Fibroblast of skin of left biceps (primary cell): ENCODE measurements at regions not wholly inside any gene's neighbourhood (a gene's known extent, or its start where the extent isn't known, plus 50 kb on each side); places are given as distances from the start of the nearest gene placed in this dataset.

Source experiments
- DNase-seq, 2 experiments: peaks; one replicate each; pipeline ENCODE4 v3.0.0-alpha.2; 2013; ENCODE audit warnings: low read depth in 2 of 2

DNA sequence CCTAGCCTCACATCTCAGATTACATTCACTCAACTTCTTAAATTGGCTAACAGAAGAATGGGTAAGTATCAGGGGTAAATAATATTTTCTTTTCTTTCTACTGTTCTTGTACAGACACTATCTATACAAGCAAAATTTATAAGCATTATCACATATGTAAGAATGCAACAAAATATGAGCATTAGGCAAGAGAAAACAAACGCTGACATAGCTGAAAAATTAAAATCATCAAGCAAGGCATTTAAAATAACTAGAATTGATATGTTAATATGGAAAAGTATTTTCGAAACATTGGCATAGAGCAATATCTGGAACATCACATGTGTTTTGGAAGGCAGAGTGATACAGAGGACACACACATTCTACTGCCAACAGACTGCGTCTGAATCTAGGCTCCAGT lies 1175.3 kb upstream of the LRRN3 start:
- no peak for DNase-seq

DNA sequence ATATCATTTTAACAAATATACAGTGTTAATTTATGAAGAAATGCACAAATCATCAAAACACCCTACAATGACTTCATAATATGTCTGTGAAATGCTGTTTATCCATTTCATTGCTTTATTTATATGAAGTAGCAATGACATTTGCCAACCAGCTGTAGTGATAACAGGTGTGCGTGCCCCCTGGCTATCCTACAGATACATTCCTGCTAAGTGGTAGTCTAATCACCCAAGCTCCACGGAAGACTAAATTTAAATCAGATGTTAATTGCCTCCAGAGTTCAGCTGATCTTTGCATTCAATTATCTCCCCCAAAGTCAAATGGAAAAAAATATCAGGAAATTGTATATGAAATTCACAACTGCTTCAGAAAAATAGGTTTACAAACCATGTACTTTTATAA lies 1164.2 kb upstream of the LRRN3 start:
- no peak for DNase-seq

DNA sequence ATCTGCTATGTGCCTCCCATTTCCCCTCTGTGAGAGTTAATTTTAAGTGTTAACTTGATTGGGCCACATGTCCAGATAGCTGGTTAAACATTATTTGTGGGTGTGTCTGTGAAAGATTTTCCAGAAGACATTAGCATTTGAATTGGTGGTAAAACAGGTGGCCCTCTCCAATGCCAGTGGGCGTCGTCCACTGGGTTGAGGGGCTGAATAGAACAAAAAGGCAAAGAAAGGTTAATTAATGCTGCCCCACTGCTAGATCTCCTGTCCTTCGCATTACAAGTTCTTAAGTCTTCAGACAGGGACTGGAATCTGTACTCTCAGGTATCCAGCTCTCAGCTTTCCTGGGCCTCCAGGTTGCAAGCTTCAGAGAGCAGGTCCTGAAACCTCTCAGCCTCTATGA lies 1160.9 kb upstream of the LRRN3 start:
- no peak for DNase-seq

DNA sequence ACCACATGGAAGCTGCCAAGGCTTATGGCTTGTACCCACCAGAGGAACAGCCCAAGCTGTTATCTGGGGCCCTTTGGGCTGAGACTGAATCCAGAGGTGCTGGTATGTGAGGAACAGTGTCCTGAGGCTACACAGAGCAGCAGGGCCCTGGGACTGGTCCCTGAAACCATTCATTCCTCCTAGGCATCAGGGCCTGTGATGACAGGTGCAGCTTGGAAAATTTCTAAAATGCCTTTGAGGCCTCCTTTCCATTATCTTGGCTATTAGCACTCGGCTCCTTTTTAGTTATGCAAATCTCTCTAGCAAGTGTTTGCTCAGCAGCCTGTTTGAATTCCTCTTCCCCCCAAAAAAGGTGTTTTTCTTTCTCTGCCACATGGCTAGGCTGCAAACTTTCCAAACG lies 1151.7 kb upstream of the LRRN3 start:
- no peak for DNase-seq

DNA sequence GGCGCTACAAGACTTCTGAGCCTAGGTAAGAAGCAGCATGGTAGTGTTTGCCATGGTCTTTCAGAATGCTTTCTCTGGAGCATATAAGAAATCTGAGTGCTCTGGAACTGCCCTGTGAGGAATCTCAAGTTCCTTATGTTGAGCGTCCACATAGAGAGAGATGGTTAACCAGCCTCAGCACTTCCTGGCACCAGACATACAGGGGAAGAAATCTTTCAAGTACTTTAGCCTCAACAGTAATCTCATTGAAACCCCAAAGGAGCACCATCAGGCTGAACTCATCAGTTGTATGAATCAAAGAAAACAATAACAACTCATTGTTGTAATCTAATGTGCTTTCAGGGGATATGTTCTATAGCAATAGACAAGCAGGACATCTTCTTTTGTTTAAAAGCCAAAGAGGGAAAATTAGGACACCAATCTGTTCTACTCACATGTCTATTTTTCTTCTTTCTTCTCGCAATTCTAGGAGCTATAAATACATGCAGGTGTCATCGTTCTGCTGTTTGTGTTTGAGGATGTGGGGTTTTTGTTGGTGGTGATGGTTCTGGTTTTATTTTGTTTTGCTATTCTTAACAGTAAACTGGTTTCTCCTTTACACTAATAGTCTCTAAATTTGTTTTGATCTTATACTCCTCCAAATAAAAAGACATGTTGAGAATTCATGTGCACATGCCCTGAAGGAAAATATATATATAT lies 1145.0 kb upstream of the LRRN3 start:
- no peak for DNase-seq

DNA sequence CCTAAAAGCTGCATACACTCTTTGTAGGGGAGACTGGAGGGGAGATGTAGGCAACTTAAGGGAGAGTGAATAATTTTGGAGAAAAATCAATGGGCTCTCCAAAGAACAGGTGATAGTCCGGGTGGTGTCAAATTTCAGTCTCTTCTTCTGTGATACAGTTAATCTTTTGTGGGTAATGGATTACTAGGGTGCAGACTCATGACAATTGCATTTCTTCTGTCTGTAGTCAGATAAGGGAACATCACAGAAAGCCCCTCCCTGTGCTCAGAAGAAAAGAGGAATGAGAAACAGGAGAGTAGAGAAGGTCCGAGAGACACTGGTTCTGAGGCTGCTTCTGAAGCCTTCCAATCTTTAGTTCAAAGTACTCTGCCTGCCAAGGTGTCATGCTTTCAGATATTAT lies 1140.7 kb upstream of the LRRN3 start:
- no peak for DNase-seq

DNA sequence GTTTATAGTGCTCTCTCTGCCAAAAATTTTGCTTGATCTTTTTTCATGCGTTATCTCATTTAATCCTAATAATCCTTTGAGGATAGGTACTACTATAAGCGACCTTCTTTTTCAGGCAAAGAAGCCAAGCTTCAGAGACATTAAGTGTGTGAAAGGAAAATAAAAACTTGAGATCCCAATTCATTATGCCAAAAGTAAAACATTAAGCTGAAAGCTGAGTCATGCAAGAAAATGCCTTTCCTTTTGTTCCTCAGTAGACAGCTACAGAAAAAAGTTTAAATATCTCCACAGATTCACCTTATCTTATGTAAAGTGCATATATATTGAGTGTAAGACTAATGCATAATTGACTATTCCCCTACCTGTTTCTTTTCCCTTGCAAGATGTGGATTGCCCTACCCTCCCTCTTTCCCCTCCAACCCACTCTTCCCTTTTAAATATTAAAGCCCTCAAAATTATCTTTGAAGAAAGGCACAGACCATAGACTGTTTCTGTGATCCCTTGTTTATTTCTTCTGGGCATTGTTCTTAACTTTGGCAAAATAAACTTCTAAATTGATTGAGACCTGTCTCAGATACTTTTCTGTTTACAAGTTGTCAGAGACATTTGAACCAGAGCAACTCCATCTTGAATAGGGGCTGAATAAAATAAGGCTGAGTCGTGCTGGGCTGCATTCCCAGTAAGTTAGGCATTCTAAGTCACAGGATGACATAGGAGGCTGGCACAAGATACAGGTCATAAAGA lies 1139.9 kb upstream of the LRRN3 start:
- no peak for DNase-seq

DNA sequence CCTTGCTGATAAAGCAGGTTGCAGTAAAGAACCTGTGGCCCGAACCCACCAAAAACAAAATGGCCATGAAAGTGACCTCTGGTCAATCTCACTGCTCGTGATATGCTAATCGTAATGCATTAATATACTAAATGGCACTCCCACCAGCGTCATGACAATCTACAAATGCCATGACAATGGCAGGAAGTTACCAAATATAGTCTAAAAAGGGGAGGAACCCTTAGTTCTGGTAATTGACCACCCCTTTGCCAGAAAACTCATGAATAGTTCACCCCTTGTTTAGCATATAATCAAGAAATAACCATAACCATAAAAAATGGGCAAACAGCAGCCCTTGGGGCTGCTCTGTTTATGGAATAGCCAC lies 1139.4 kb upstream of the LRRN3 start:
- no peak for DNase-seq

DNA sequence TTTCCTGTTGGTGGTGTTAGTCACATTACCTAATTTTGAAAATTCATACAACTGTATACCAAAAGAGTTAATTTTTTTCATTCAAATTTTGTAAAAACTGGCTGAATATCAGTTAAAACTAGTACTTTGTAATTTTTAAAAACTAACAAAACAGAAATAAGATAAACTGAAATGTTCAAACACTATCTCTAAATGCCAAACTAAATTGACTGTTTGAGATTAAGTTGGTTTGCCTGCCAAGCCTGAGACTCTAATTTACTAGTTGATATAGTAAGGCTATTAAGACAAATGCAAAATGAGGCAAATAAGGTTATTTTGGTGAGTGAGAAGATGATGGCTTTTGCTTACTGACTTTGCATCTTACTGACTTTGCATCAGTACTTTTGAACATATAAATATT lies 1134.9 kb upstream of the LRRN3 start:
- DNase-seq = no peak

DNA sequence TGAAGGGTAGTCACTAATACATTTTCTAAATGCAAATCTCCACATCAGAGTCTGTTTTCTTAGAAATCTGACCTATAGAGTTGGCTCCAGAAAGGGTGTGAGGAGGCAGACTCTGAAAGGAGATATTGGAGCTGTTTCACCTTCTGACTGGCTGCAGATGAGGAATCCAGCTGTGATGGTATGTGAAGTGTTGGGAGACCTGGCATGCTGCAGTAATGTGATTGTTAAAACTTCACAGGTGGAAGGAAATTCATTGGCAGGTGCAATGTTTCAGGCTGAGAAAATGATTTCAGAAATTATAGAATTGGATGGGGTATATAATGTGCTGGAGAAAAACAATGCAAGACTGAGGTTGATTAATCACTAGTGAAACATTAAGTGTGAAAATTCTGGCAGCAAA lies 1134.0 kb upstream of the LRRN3 start:
- DNase-seq = no peak

DNA sequence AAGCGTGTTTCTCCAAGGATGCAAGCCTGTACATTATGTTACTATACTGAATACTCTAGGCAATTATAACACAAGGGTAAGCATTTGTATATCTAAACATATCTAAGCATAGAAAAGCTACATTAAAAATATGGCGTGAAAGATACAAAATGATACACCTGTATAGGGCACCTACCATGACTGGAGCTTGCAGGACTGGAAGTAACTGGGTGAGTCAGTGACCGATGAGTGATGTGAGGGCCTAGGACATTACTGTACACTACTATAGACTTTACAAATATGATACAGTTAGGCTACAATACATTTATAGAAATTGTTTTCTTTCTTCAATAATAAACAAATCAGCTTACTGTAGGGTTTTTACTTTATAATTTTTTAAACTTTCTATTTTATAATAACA lies 1127.2 kb upstream of the LRRN3 start:
- no peak for DNase-seq

DNA sequence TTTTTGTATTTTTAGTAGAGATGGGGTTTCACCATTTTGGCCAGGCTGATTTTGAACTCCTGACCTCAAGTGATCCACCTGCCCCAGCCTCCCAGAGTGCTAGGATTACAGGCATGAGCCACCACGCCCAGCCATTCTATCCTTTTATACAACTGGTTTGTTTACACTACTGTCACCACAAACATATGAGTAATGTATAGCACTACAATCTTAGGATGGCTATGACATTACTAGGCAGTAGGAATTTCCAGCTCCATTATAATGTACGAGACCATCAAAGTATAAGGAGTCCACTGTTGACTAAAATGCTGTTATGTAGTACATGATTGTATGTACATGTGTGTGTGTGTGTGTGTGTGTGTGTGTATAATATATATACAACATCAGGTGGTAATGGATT lies 1126.1 kb upstream of the LRRN3 start:
- no peak for DNase-seq

DNA sequence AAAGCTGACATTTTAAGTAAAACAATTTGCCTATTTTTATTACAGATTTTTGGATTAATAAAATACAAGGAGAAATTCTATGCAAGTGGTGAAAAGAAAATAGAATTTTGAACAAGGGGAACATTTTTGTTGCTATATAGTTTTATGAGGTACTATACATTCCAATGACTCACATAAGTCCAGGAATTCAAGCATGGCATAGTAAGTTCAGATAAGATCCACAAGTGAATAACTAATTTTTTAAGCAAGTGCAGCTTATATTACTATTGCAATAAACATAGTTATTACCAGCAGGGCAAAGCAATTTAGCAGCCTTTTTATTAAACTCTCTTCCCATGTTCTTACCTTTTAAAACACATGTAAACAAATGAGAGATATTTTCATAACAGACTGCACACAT lies 1123.5 kb upstream of the LRRN3 start:
- DNase-seq = no peak

DNA sequence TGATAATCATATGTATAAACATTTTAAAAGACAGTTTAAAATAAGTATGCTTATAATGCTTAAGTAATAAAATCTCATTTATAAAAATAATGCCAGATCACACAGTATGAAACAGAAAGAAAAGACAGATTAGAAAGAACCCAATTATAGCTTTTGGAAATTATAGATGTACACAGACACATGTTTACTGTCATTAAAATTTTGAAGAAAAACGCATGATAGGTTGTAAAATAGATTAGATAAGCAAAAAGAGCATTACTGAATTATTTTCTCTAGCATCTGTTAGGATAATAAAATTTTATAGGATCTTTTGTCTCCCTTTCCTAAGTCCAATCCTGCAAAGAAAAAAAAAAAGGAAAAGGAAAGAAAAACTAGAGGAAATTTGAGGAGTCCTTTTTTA lies 1107.3 kb upstream of the LRRN3 start:
- no peak for DNase-seq

DNA sequence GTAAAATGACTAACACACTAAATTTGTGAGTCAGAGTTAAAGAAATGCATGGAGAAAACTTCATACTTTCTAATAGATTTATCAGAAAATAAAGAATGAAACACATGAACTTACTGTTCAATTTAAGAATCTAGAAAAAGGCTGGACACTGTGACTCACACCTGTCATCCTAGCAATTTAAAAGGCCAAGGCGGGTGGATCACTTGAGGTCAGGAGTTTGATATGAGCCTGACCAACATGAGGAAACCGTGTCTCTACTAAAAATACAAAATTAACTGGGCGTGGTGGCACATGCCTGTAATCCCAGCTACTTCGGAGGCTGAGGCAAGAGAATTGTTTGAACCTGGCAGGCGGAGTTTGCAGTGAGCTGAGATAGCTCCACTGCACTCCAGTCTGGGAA lies 1106.2 kb upstream of the LRRN3 start:
- DNase-seq = no peak

DNA sequence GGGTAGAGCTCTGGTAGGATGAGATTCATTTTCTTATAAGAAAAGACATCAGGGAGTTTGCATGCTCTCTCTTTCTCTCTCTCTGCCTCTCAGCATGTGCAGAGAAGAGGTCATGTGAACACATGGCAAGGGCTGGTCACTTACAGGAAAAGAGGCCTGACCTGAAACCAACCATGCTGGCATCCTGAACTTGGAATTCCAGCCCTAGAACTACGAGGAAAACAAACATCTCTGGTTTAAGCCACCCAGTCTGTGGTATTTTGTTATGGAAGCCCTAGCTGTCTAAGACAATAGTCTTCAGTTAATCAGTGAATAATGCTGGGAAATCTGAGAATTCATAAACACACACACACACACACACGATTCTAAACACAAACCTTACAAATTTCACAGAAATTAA lies 1104.2 kb upstream of the LRRN3 start:
- DNase-seq = no peak

DNA sequence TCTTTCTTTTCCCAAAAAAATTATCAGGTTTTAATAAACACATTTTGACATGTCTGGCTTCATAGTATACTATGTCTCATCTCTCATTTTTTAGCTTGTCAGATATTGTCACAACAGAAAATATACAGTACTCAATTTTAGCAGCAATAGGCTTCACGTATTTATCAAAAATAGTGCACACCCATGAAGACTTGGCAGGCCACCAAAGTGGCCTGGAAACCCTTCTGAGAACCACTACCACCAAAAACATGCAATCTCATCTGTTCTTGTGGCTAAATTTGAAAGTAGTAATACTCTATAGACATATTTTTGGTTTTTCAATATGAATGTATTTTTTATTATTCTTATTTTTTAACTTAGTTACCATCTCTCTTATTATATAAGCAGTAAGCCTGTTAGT lies 1094.5 kb upstream of the LRRN3 start:
- DNase-seq = no peak

DNA sequence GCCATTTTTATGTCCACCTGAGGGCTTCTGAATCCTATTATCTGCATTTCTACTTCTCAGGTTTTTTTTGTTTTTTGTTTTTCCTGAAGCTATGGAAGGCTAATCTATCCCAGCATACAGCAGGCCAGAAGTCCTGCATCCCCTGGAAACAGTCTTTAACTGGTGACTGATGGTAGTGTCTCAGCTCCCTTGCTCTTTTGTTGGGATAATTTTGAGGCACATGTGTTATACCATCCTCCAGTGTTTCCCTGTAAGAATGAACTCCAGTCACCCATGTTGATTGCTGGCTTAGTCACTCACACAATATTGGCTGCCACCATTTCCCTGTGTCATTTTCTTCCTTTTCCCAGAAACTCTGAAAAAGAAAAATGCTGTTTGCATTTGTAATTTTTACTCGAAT lies 1094.0 kb upstream of the LRRN3 start:
- no peak for DNase-seq

DNA sequence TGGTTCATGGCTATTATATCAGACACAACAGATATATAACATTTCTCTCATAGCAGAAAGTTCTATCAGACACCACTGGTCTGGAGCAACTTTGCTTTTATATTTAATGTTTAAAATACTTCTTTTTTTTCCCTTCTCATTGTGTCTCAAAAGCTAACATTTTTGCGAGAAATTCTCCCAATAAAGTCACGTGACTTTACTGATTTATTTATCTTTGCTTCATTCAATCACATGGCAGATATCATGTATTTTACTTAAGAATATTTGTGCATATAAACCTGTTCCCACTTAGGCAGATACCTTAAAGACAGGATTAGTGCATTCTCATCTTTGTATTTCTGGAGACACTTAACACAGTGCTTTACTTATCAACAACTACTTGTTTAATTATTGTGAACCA lies 1093.1 kb upstream of the LRRN3 start:
- DNase-seq = no peak

DNA sequence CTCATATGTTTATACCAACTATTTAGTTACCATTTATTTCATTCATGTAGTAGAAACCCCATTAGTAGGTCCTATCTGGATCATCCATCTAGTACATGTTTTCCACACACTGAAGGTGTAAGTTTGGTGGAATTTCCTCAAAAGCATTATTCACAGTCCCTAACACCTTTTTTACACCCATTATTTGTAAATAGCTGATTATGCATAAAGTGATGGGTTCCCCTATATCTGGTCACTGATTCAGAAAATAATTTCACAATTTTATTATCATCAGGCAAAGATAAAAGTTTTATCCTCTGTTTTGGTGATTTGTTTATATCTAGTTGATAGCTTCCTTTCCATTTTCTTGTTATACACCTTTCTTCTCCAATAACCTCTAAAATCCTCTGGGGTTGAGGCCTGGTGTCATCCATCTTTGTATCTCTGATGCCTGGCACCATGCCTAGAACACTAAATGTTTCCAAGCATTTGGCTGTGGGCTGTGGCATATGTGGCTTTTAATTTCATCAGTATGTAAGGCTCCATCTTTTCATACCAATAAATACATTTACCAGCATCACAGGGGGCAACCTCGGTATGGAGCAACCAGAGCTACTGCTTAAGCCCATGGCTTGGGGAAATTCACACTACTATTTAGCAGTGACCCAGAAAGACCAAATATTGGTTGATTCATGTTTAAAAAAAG lies 1089.5 kb upstream of the LRRN3 start:
- DNase-seq = no peak

DNA sequence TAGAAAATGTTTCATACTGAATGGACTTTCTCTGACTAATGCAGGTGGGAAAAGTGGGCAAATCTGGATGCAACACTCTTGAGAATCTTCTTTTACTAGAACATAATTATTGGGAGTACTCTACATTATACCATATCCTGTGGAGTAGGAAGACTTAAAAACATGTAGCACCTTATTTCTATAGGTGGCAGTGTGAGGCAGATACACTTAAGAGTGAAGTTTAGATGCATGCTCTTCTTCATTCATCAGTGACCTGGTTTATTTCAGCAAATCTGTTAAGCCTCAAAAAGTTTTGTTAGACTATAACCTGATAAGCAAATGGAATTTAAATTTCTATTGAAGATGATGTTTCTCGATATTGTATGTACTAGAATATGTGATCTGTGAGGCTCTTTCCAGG lies 1087.1 kb upstream of the LRRN3 start:
- DNase-seq = no peak

DNA sequence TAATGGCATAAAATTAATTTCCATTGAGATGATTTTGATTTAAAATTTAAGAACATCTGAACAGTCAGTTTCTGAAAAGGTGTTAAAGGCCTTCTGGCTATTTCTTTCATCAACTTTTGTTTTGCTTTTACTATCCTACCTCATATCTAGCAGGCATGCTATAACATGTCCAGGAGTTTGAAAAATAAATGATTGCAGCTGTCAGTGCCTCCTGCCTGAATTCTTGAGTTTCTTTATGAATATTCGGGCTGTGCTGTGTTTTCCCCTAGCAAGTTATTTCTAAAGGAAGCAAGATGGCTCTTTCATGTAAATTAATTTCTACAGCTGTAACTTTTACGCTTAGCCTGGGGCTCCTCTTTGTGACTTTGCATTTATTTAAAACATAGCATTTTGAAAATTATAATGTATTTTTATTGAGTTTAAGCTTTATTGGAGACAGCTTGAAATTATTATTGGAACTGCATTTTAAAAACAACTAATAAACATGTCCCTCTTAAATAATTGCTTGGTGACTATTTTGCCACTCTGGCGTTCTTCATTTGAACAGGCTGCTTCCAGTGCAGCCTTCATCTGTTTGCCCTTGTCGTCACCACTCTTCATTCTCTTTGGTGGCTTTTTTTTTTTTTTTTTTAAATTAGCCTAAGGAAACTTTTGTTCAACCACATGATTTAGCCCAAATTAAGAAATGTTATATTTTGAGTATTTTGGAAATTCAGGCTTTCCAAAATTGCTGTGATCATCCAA lies 1083.4 kb upstream of the LRRN3 start:
- no peak for DNase-seq

DNA sequence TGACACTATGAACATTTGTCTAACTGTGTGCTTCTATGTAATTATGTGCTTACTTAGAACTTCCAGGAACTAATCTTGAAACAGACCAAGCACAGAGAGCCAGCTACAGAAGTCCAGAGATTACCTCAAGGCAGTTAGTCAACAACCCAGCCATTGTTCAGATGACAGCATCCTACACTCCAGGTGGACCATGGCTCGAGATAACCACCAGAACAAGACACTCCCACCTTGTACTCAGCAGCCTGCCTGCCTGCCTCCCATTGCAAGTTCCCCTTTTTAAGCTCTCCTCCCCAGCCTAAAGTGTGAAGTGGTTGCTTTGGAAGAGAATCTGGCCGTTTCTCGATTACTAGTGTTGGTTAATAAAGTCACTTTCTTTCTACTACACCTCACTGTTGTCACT lies 1080.6 kb upstream of the LRRN3 start:
- DNase-seq = no peak
